NOMO-1 (cell line): ENCODE measurements at regions not wholly inside any gene's neighbourhood (a gene's known extent, or its start where the extent isn't known, plus 50 kb on each side); places are given as distances from the start of the nearest gene placed in this dataset.

Experiments used
- DNase-seq, 2 experiments: peaks; one replicate each; lab custom pipeline; 2025; ENCODE audit not compliant: unreplicated experiment in 2 of 2; lab: John Stamatoyannopoulos, UW

GRCh38 chr6:95240514-95240913 lies 336.8 kb upstream of the MANEA start:
- no peak for DNase-seq

- no peak for DNase-seq
Measured at GRCh38 chr6:95242560-95242959, 334.8 kb upstream of the MANEA start.

GRCh38 chr6:95243053-95243452 lies 334.3 kb upstream of the MANEA start:
- no peak for DNase-seq

GRCh38 chr6:95244751-95245150 lies 332.6 kb upstream of the MANEA start:
- no peak for DNase-seq

- DNase-seq: no peak
Measured at GRCh38 chr6:95248499-95248898, 328.8 kb upstream of the MANEA start.

GRCh38 chr6:95249175-95249574 lies 328.2 kb upstream of the MANEA start:
- peak; percentile 0 to 20 for DNase-seq

GRCh38 chr6:95249661-95250060 lies 327.7 kb upstream of the MANEA start:
- no peak for DNase-seq

GRCh38 chr6:95263840-95264239 lies 313.5 kb upstream of the MANEA start:
- DNase-seq: no peak

- no peak for DNase-seq
Measured at GRCh38 chr6:95266537-95267258, 310.6 kb upstream of the MANEA start.

- no peak for DNase-seq
Measured at GRCh38 chr6:95274686-95275235, 302.6 kb upstream of the MANEA start.

GRCh38 chr6:95279616-95280015 lies 297.7 kb upstream of the MANEA start:
- no peak for DNase-seq

GRCh38 chr6:95280686-95281273 lies 296.6 kb upstream of the MANEA start:
- no peak for DNase-seq

GRCh38 chr6:95285881-95286280 lies 291.5 kb upstream of the MANEA start:
- DNase-seq: no peak

- no peak for DNase-seq
Measured at GRCh38 chr6:95286874-95287273, 290.5 kb upstream of the MANEA start.

GRCh38 chr6:95288251-95288650 lies 289.1 kb upstream of the MANEA start:
- no peak for DNase-seq

- no peak for DNase-seq
Measured at GRCh38 chr6:95292011-95292410, 285.3 kb upstream of the MANEA start.

GRCh38 chr6:95293257-95293656 lies 284.1 kb upstream of the MANEA start:
- no peak for DNase-seq

- DNase-seq: no peak
Measured at GRCh38 chr6:95294043-95294442, 283.3 kb upstream of the MANEA start.

GRCh38 chr6:95309545-95309944 lies 267.8 kb upstream of the MANEA start:
- DNase-seq: no peak

GRCh38 chr6:95318137-95318536 lies 259.2 kb upstream of the MANEA start:
- DNase-seq: no peak

GRCh38 chr6:95321126-95321525 lies 256.2 kb upstream of the MANEA start:
- DNase-seq: no peak

- no peak for DNase-seq
Measured at GRCh38 chr6:95325916-95326315, 251.4 kb upstream of the MANEA start.
